K562 (cell line): ENCODE measurements at regions not wholly inside any gene's neighbourhood (a gene's known extent, or its start where the extent isn't known, plus 50 kb on each side); places are given as distances from the start of the nearest gene placed in this dataset.

Experiments
- ATAC-seq: fragments of 200-7000 bp; cut with Tn5 transposase; 3 replicates; pipeline ENCODE4 v1.9.1; 2020; ENCODE audit warnings: moderate library complexity
- BruUV-seq: library from RNA; stranded (reverse); fragments of 400-500 nt; replicated peaks from 2 replicates; lab custom pipeline; 2021; lab: Mats Ljungman, UMichigan
- CTCF ChIA-PET: fragments of 300-600 bp; formaldehyde crosslinking; extraction: SDS; loops from one replicate; lab custom pipeline; 2021; ENCODE audit warnings: low intra/inter-chr PET ratio; lab: Yijun Ruan, JAX
- POLR2A ChIA-PET: fragments of 300-600, 350-650 bp; sonication (Branson Sonifier 250); formaldehyde crosslinking; extraction: SDS; loops from one replicate; lab custom pipeline; 2021; ENCODE audit warnings: antibody characterized with exemption, inconsistent platforms; lab: Yijun Ruan, JAX
- DNase-seq, 4 experiments: peaks; one replicate each; pipeline versions ENCODE4 v3.0.0 to v3.0.0-alpha.2; 2011 to 2018; ENCODE audit warnings: low spot score in 3 of 4, mixed read lengths in 3 of 4; ENCODE audit errors: extremely low read depth in 1 of 4
- FAIRE-seq: peaks from 2 replicates; lab custom pipeline; 2011; peaks lifted over from hg19 to GRCh38; lab: Jason Lieb, UNC
- H2AFZ ChIP-seq: 2 replicates; pipeline ENCODE4 v1.6.0; 2011; ENCODE audit warnings: low read depth, low read length, control low read depth, inconsistent platforms
- H3K27ac ChIP-seq: fragments of 200-600 bp; 3 replicates; pipeline ENCODE4 v1.8.0; 2011; ENCODE audit warnings: low read depth, mild to moderate bottlenecking, control low read depth, inconsistent platforms, low read length, moderate library complexity, mixed read lengths; ENCODE audit errors: extremely low read depth
- H3K27me3 ChIP-seq, 2 experiments: fragments of 300-600 bp in 1 of 2; 2 replicates in 1 of 2; 3 replicates in 1 of 2; pipeline versions ENCODE4 v1.6.0 to v1.8.0; 2011; ENCODE audit warnings: inconsistent platforms in 2 of 2, low read length in 2 of 2, mild to moderate bottlenecking in 1 of 2, mixed read lengths in 1 of 2, moderate library complexity in 1 of 2; ENCODE audit not compliant: control insufficient read depth in 2 of 2, insufficient read depth in 2 of 2
- H3K36me3 ChIP-seq: fragments of 300-600 bp; 3 replicates; pipeline ENCODE4 v1.8.0; 2011; ENCODE audit warnings: mild to moderate bottlenecking, low read length, inconsistent platforms; ENCODE audit not compliant: control insufficient read depth, insufficient read depth
- H3K4me1 ChIP-seq, 2 experiments: fragments of 200-600 bp in 1 of 2; replicated peaks in 1 of 2; 2 replicates in 1 of 2; 3 replicates in 1 of 2; pipeline versions ENCODE4 v1.5.1 to v1.8.0; 2011; ENCODE audit warnings: inconsistent platforms in 2 of 2, low read length in 2 of 2, mild to moderate bottlenecking in 1 of 2, mixed read lengths in 1 of 2, moderate library complexity in 1 of 2; ENCODE audit not compliant: control insufficient read depth in 2 of 2, insufficient read depth in 2 of 2
- H3K4me2 ChIP-seq: 2 replicates; pipeline ENCODE4 v1.6.1; 2011; ENCODE audit warnings: low read length, control low read depth, inconsistent platforms, mixed read lengths; ENCODE audit not compliant: insufficient read depth
- H3K4me3 ChIP-seq: fragments of 200-600 bp; sonication (generic), shearing (Covaris generic); 2 replicates; pipeline ENCODE4 v1.5.1; 2016; ENCODE audit warnings: control low read depth, inconsistent platforms
- H3K79me2 ChIP-seq: fragments of 200-600 bp; 3 replicates; pipeline ENCODE4 v1.8.0; 2011; ENCODE audit warnings: low read length, inconsistent platforms; ENCODE audit not compliant: control insufficient read depth, insufficient read depth
- H3K9ac ChIP-seq, 2 experiments: 2 replicates each; pipeline versions ENCODE4 v1.6.0 to v1.6.1; 2011; ENCODE audit warnings: low read depth in 2 of 2, low read length in 2 of 2, control low read depth in 1 of 2, inconsistent platforms in 1 of 2, mild to moderate bottlenecking in 1 of 2, mixed read lengths in 1 of 2; ENCODE audit not compliant: insufficient read depth in 1 of 2
- H3K9me1 ChIP-seq: one replicate; pipeline ENCODE4 v1.6.0; 2011; ENCODE audit warnings: inconsistent platforms, mild to moderate bottlenecking, low read length, moderate library complexity; ENCODE audit not compliant: control insufficient read depth, insufficient read depth
- H3K9me3 ChIP-seq: replicated peaks from 2 replicates; pipeline ENCODE4 v1.5.1; 2011; ENCODE audit warnings: low read depth, low read length, inconsistent platforms; ENCODE audit not compliant: control insufficient read depth, insufficient read depth
- H4K20me1 ChIP-seq: replicated peaks from 2 replicates; pipeline ENCODE4 v1.6.1; 2011; ENCODE audit warnings: low read length, inconsistent platforms, mixed read lengths; ENCODE audit not compliant: control insufficient read depth, insufficient read depth
- CBX8 ChIP-seq: fragments of 200-600 bp; sonication (generic); IDR thresholded peaks from 2 replicates; pipeline ENCODE4 v1.6.1; 2012; ENCODE audit warnings: borderline replicate concordance, mixed run types, low read depth, mild to moderate bottlenecking, moderate library complexity, mixed read lengths, low read length, control low read depth, inconsistent platforms; ENCODE audit not compliant: poor library complexity, severe bottlenecking; ENCODE audit errors: extremely low read depth
- HMG20B ChIP-seq: fragments of 250-450 bp; sonication (Bioruptor Pico); IDR thresholded peaks from 2 replicates; pipeline ENCODE4 v1.5.0; 2021; ENCODE audit warnings: mild to moderate bottlenecking
- NCOA6 ChIP-seq: fragments of 450-650 bp; IDR thresholded peaks from 2 replicates; pipeline ENCODE4 v1.6.1; 2017; ENCODE audit warnings: mild to moderate bottlenecking
- RB1 ChIP-seq: fragments of 450-650 bp; IDR thresholded peaks from 2 replicates; pipeline ENCODE4 v1.6.1; 2017; ENCODE audit warnings: low read depth, mild to moderate bottlenecking
- RBM15 ChIP-seq: fragments of 200-400 bp; formaldehyde crosslinking; IDR thresholded peaks from 2 replicates; pipeline ENCODE4 v1.6.1; 2018; ENCODE audit warnings: mild to moderate bottlenecking, low read length, moderate library complexity; ENCODE audit not compliant: insufficient read depth
- RERE ChIP-seq: sonication (generic); formaldehyde crosslinking; IDR thresholded peaks from 2 replicates; pipeline ENCODE4 v1.8.0; 2023; ENCODE audit warnings: missing genetic modification reagents, mild to moderate bottlenecking, borderline replicate concordance
- REST ChIP-seq, 2 experiments: fragments of 450-650 bp; formaldehyde crosslinking in 1 of 2; IDR thresholded peaks; 2 replicates each; pipeline versions ENCODE4 v1.4.0 to v1.6.1; 2014 to 2020; ENCODE audit warnings: mild to moderate bottlenecking in 2 of 2, borderline replicate concordance in 1 of 2, low read depth in 1 of 2
- TAF15 ChIP-seq: fragments of 200-400 bp; formaldehyde crosslinking; IDR thresholded peaks from 2 replicates; pipeline ENCODE4 v1.6.1; 2017; ENCODE audit warnings: mild to moderate bottlenecking, low read depth, low read length, moderate library complexity
- WGBS: fragments of 100-300 bp; shearing (Covaris generic); methylation state at CpG from one replicate; pipeline ENCODE4 v1.1.6; 2016; ENCODE audit warnings: low coverage, mixed read lengths; ENCODE audit not compliant: insufficient coverage; ENCODE audit errors: missing lambda C conversion rate; 5-methylcytosine and 5-hydroxymethylcytosine counted together
- in situ Hi-C: fragments of 300-500 bp; cut with MboI; formaldehyde crosslinking; loops from 4 replicates; pipeline ENCODE4 v1.15.0; 2018; ENCODE audit warnings: inconsistent platforms, mixed read lengths
- intact Hi-C: fragments of 100-400 bp; cut with micrococcal nuclease; formaldehyde crosslinking; loops from 2 replicates; pipeline ENCODE4 v1.14.2; 2022

GRCh38 chr12:58347691-58348090, 406.3 kb downstream of the ATP23 start:
- Histone ChIP-seq H4K20me1 (no peaks in the 10 kb centered on the region), H3K36me3 (no peaks in the 10 kb centered on the region), H3K9me1 (no peaks in the 10 kb centered on the region), H3K4me3 (no peak overlapping the region), H3K27ac (no peak overlapping the region), H2AFZ (no peak overlapping the region), H3K27me3 (no peaks in the 10 kb centered on the region), H3K9me3 (no peaks in the 10 kb centered on the region), H3K9ac (no peak overlapping the region), H3K79me2 (no peaks in the 10 kb centered on the region), H3K4me2 (no peak overlapping the region), H3K4me1 (no peaks in the 10 kb centered on the region)
- FAIRE-seq: no peak
- intact Hi-C loops: no loop called here
- WGBS: 0% methylated on average over 2 of the region's 2 CpGs
- BruUV-seq: no TSS peak
- in situ Hi-C loops: no loop called here
- ATAC-seq: no peak
- no peak for DNase-seq
- CTCF ChIA-PET: no interaction called here
- POLR2A ChIA-PET: interaction anchor here (1.3 kb wide), 1 partner anchor 10 kb away, joined by 3 read pairs; no protein-coding TSS in a partner anchor
- TF ChIP-seq RERE (CRISPR knock-in tag) (no peak), HMG20B (CRISPR knock-in tag) (no peak), RBM15 (no peak), TAF15 (no peak), REST (IDR thresholded peaks at IDR 0.05; ENCODE audit: borderline replicate concordance) (no peak), REST (CRISPR knock-in tag; IDR thresholded peaks at IDR 0.05; ENCODE audit: low read depth) (no peak), NCOA6 (no peak), RB1 (no peak), CBX8 (no peak)
